ENCODE measurements at regions not wholly inside any gene's neighbourhood (a gene's known extent, or its start where the extent isn't known, plus 50 kb on each side); places are given as distances from the start of the nearest gene placed in this dataset.

GRCh38 chr22:47435826-47436225, 673.4 kb downstream of the TBC1D22A start:
- TF ChIP-seq CTCF (conservative IDR thresholded peaks at IDR 0.05; ENCODE audit: low read depth in 2 of 2): no peak
- no peak for TF ChIP-seq EZH2 (IDR thresholded peaks at IDR 0.05; ENCODE audit: low read depth, unreplicated experiment)
- TF ChIP-seq JUNB (IDR thresholded peaks at IDR 0.05; ENCODE audit: unreplicated experiment): no peak
- no peak for TF ChIP-seq EZH2phosphoT487 (IDR thresholded peaks at IDR 0.05; ENCODE audit: unreplicated experiment)
- TF ChIP-seq ZNF114 (CRISPR knock-in tag; IDR thresholded peaks at IDR 0.05): no peak

Data from GM23338 (cell line).